ENCODE measurements at regions not wholly inside any gene's neighbourhood (a gene's known extent, or its start where the extent isn't known, plus 50 kb on each side); places are given as distances from the start of the nearest gene placed in this dataset.

GRCh38 chr20:7361321-7361720, 578.9 kb downstream of the HAO1 start:
- Histone ChIP-seq H3K79me2 (ENCODE audit: insufficient read depth) (no peaks in the 10 kb centered on the region), H3K4me1 (ENCODE audit: control insufficient read depth in 1 of 2, insufficient read depth in 2 of 2, low read depth in 1 of 2, low read length in 1 of 2) (no peaks in the 10 kb centered on the region), H2AFZ (ENCODE audit: low read depth) (no peak overlapping the region), H3K4me2 (no peak overlapping the region), H3K9me2 (no peaks in the 10 kb centered on the region), H3K27me3 (ENCODE audit: insufficient read depth) (no peaks in the 10 kb centered on the region), H3F3A (replicated peaks; ENCODE audit: insufficient read depth) (no peaks in the 10 kb centered on the region), H3K9me3 (no peaks in the 10 kb centered on the region), H3K36me3 (replicated peaks in 1 of 2; ENCODE audit: control insufficient read depth in 1 of 2, insufficient read depth in 2 of 2, low read length in 1 of 2) (no peaks in the 10 kb centered on the region), H3K4me3 (ENCODE audit: low read depth in 2 of 2, low read length in 1 of 2) (no peak overlapping the region), H3K9ac (no peak overlapping the region), H4K20me1 (ENCODE audit: insufficient read depth) (no peaks in the 10 kb centered on the region), H3K27ac (ENCODE audit: low read depth in 2 of 2, low read length in 1 of 2) (no peak overlapping the region)
- no peak for DNase-seq
- no peak for TF ChIP-seq GABPA (IDR thresholded peaks at IDR 0.05; ENCODE audit: low read depth)
- TF ChIP-seq, protein P1, sequence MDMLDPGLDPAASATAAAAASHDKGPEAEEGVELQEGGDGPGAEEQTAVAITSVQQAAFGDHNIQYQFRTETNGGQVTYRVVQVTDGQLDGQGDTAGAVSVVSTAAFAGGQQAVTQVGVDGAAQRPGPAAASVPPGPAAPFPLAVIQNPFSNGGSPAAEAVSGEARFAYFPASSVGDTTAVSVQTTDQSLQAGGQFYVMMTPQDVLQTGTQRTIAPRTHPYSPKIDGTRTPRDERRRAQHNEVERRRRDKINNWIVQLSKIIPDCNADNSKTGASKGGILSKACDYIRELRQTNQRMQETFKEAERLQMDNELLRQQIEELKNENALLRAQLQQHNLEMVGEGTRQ (IDR thresholded peaks at IDR 0.05; ENCODE audit: borderline replicate concordance, low read depth, low read length), result no peak
- no peak for TF ChIP-seq EP300 (IDR thresholded peaks at IDR 0.05; ENCODE audit: borderline replicate concordance in 1 of 2, low read depth in 1 of 2, low read length in 1 of 2)
- TF ChIP-seq SIN3A (IDR thresholded peaks at IDR 0.05; ENCODE audit: borderline replicate concordance, low read depth, low read length), result no peak
- no peak for TF ChIP-seq USF1 (IDR thresholded peaks at IDR 0.05; ENCODE audit: borderline replicate concordance, low read depth)
- TF ChIP-seq, protein P2, sequence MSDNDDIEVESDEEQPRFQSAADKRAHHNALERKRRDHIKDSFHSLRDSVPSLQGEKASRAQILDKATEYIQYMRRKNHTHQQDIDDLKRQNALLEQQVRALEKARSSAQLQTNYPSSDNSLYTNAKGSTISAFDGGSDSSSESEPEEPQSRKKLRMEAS (IDR thresholded peaks at IDR 0.05; ENCODE audit: low read depth), result no peak
- TF ChIP-seq CHD2 (IDR thresholded peaks at IDR 0.05; ENCODE audit: low read length, partially characterized antibody), result no peak
- TF ChIP-seq CTCF (IDR thresholded peaks at IDR 0.05), result no peak
- no peak for TF ChIP-seq NFIC (IDR thresholded peaks at IDR 0.05; ENCODE audit: borderline replicate concordance)
- TF ChIP-seq, protein P3, sequence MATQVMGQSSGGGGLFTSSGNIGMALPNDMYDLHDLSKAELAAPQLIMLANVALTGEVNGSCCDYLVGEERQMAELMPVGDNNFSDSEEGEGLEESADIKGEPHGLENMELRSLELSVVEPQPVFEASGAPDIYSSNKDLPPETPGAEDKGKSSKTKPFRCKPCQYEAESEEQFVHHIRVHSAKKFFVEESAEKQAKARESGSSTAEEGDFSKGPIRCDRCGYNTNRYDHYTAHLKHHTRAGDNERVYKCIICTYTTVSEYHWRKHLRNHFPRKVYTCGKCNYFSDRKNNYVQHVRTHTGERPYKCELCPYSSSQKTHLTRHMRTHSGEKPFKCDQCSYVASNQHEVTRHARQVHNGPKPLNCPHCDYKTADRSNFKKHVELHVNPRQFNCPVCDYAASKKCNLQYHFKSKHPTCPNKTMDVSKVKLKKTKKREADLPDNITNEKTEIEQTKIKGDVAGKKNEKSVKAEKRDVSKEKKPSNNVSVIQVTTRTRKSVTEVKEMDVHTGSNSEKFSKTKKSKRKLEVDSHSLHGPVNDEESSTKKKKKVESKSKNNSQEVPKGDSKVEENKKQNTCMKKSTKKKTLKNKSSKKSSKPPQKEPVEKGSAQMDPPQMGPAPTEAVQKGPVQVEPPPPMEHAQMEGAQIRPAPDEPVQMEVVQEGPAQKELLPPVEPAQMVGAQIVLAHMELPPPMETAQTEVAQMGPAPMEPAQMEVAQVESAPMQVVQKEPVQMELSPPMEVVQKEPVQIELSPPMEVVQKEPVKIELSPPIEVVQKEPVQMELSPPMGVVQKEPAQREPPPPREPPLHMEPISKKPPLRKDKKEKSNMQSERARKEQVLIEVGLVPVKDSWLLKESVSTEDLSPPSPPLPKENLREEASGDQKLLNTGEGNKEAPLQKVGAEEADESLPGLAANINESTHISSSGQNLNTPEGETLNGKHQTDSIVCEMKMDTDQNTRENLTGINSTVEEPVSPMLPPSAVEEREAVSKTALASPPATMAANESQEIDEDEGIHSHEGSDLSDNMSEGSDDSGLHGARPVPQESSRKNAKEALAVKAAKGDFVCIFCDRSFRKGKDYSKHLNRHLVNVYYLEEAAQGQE (IDR thresholded peaks at IDR 0.05; ENCODE audit: low read depth, low read length), result no peak
- TF ChIP-seq EZH2phosphoT487 (IDR thresholded peaks at IDR 0.05; ENCODE audit: borderline replicate concordance, low read depth), result no peak
- TF ChIP-seq JUND (IDR thresholded peaks at IDR 0.05), result no peak
- no peak for TF ChIP-seq FOSL2 (IDR thresholded peaks at IDR 0.05; ENCODE audit: borderline replicate concordance, low read depth)
- no peak for TF ChIP-seq ELF1 (IDR thresholded peaks at IDR 0.05)
- TF ChIP-seq FOXJ3 (CRISPR knock-in tag; IDR thresholded peaks at IDR 0.05), result no peak
- no peak for TF ChIP-seq RCOR1 (IDR thresholded peaks at IDR 0.05; ENCODE audit: low read length)
- TF ChIP-seq, protein P4, sequence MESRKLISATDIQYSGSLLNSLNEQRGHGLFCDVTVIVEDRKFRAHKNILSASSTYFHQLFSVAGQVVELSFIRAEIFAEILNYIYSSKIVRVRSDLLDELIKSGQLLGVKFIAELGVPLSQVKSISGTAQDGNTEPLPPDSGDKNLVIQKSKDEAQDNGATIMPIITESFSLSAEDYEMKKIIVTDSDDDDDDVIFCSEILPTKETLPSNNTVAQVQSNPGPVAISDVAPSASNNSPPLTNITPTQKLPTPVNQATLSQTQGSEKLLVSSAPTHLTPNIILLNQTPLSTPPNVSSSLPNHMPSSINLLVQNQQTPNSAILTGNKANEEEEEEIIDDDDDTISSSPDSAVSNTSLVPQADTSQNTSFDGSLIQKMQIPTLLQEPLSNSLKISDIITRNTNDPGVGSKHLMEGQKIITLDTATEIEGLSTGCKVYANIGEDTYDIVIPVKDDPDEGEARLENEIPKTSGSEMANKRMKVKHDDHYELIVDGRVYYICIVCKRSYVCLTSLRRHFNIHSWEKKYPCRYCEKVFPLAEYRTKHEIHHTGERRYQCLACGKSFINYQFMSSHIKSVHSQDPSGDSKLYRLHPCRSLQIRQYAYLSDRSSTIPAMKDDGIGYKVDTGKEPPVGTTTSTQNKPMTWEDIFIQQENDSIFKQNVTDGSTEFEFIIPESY (IDR thresholded peaks at IDR 0.05; ENCODE audit: borderline replicate concordance, low read depth), result no peak
- no peak for TF ChIP-seq RXRA (IDR thresholded peaks at IDR 0.05; ENCODE audit: borderline replicate concordance, low read depth)
- ChIA-PET POLR2A (no interaction called here), CTCF (no interaction called here)
- 7% methylated on average over 3 of the region's 3 CpGs for WGBS (ENCODE audit: low lambda C conversion rate)
